Lower lobe of right lung (tissue), 2 donors: ENCODE measurements at regions not wholly inside any gene's neighbourhood (a gene's known extent, or its start where the extent isn't known, plus 50 kb on each side); places are given as distances from the start of the nearest gene placed in this dataset.

Source experiments
- ATAC-seq, 2 donors: fragments of 200-7000 bp; cut with Tn5 transposase; one replicate each; pipeline ENCODE4 v1.9.1; 2020 to 2022; ENCODE audit warnings: mild to moderate bottlenecking in 2 of 2, moderate library complexity in 2 of 2
- DNase-seq: peaks from one replicate; pipeline ENCODE4 v3.0.0-alpha.2; 2020
- H3K27ac ChIP-seq: fragments of 200-600 bp; one replicate; pipeline ENCODE4 v1.8.0; 2022
- H3K27me3 ChIP-seq: fragments of 200-600 bp; one replicate; pipeline ENCODE4 v1.8.0; 2022; ENCODE audit warnings: low read depth
- H3K36me3 ChIP-seq: fragments of 200-600 bp; one replicate; pipeline ENCODE4 v1.8.0; 2022; ENCODE audit warnings: mild to moderate bottlenecking
- H3K4me1 ChIP-seq: fragments of 200-600 bp; one replicate; pipeline ENCODE4 v1.8.0; 2022
- H3K4me3 ChIP-seq: fragments of 200-600 bp; one replicate; pipeline ENCODE4 v1.8.0; 2022; ENCODE audit warnings: mild to moderate bottlenecking
- H3K9me3 ChIP-seq: fragments of 200-600 bp; one replicate; pipeline ENCODE4 v1.8.0; 2022
- CTCF ChIP-seq: fragments of 200-600 bp; IDR thresholded peaks from one replicate; pipeline ENCODE4 v1.8.0; 2022; ENCODE audit warnings: antibody characterized with exemption, mild to moderate bottlenecking
- intact Hi-C: fragments of 100-400 bp; cut with DNase I; formaldehyde crosslinking; loops from one replicate; pipeline ENCODE4 v1.11.0; 2022
- donor health status: DM: no; HTN: yes; CAD: no; lungs with severe emphysema.

DNA sequence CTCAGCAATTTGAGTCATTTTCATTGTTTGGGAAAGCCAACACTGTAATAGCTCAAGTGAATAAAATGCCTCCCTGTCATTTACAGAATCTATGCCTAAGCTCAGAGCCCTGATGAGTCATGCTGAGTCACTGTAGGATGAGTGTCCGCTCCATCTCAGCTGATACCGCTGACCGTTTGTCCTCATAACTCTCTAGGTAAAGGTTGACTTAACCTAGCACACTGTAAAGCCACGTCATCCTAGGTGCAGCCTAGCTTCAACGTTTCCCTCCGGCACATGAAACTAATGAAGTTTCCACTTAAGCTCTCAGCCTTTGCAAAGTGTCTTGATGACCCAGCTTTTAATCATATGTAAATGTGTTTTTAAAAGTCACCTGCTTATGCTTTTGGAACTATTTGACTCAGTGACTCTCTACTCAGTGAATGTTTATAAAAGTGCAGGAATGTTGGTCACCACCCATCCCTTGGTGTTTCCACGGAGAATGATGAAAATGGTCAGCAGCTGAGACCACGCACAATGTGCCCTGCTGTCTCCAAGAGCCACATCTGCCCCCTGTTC lies 154.0 kb downstream of the PMAIP1 start:
- no peaks in the 10 kb centered on the region for H3K4me1 ChIP-seq
- intact Hi-C loops = no loop called here
- no peaks in the 10 kb centered on the region for H3K36me3 ChIP-seq
- ATAC-seq (no peak), DNase-seq (no peak)
- H3K27me3 ChIP-seq = no peaks in the 10 kb centered on the region
- no peak overlapping the region for H3K27ac ChIP-seq
- no peaks in the 10 kb centered on the region for H3K9me3 ChIP-seq
- no peak overlapping the region for H3K4me3 ChIP-seq
- TF ChIP-seq CTCF = no peak

- ATAC-seq = no peak
- no peaks in the 10 kb centered on the region for H3K36me3 ChIP-seq
- TF ChIP-seq CTCF = no peak
These were observed 151.0 kb downstream of the PMAIP1 start for GRCh38 chr18:60050821-60051220.

DNA sequence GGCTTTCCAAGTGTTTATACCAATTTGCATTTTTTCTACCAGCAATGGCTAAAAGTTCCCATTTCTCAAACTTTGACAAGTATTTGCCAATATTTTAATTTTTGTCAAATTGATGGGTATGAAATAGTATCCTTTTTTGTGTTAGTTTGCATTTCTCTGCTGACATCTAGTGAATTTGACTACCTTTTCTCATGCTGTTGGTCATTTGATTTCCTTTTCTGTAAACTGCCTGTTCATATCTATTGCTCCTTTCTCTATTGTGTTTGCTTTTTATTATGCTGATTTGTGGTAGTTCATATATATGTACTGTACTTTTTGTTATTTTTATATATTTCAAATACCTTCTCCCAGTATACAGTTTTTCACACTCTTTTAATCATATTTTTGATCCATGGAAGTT lies 149.4 kb downstream of the PMAIP1 start:
- Histone ChIP-seq H3K27me3 (no peaks in the 10 kb centered on the region), H3K9me3 (no peaks in the 10 kb centered on the region), H3K4me3 (no peak overlapping the region), H3K4me1 (no peaks in the 10 kb centered on the region), H3K36me3 (no peaks in the 10 kb centered on the region), H3K27ac (no peak overlapping the region)
- ATAC-seq (no peak), DNase-seq (no peak)
- TF ChIP-seq CTCF = no peak
- intact Hi-C loops = no loop called here

More at GRCh38 chr18:60050821-60051220, 151.0 kb downstream of the PMAIP1 start:
- no peak for DNase-seq
- intact Hi-C loops = no loop called here
- H3K4me1 ChIP-seq = no peaks in the 10 kb centered on the region
- H3K27me3 ChIP-seq = no peaks in the 10 kb centered on the region
- H3K4me3 ChIP-seq = no peak overlapping the region
- H3K27ac ChIP-seq = no peak overlapping the region
- no peaks in the 10 kb centered on the region for H3K9me3 ChIP-seq

DNA sequence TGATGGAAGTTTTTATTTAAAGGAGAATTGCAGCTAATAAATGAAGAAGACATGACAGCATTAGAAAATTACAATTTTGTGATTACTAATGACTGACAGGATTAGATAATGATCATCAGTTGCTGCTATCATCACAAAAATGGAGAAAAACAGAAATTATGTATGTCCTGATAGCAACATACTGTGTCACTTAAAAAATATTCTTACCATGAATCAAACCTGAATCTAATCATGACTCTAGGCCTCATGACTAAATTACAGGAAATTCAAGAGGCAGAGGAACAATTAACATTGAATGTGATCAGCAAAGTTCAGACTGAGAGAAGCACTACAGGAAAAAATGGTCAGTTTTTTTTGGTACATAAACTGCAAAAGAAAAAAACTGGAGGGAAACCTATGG lies 147.8 kb downstream of the PMAIP1 start:
- Histone ChIP-seq H3K9me3 (no peaks in the 10 kb centered on the region), H3K36me3 (no peaks in the 10 kb centered on the region), H3K4me3 (no peak overlapping the region), H3K4me1 (no peaks in the 10 kb centered on the region), H3K27ac (no peak overlapping the region), H3K27me3 (no peaks in the 10 kb centered on the region)
- intact Hi-C loops = no loop called here
- ATAC-seq = no peak
- no peak for TF ChIP-seq CTCF
- DNase-seq = no peak

DNA sequence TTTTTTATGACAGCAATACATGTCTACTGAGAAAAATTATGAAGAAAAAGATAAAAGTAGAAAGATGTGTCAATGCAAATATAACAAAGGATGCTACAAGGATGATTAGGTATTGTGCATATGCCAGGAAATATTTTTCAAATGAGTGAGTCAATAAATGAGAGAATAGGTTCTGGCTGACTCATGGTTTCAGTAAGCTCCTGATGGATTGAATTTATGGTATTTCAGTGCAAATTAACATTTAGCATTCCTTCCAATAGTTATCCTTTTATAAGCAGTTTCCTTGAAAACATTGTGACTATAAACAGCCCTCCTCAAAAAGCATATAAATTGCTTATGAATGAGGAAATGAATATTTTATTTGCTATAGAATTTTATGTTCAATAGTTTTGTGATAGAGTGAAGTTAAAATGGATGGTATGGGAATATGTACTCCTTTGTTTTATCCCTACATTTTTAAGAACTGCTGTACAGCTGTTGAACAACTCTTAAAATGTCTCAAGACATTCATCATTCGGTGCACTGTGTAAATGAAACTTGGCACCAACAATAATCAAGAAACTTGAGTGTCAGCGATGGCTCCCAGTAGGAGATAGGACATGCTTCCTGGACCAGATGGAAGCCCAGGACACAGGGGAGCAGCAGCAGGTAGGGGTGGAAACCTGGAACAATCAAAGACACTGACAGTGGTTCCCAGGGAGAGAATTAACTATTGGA lies 144.7 kb downstream of the PMAIP1 start:
- intact Hi-C loops = no loop called here
- Histone ChIP-seq H3K27me3 (no peaks in the 10 kb centered on the region), H3K27ac (no peak overlapping the region), H3K4me1 (no peaks in the 10 kb centered on the region), H3K36me3 (no peaks in the 10 kb centered on the region), H3K9me3 (no peaks in the 10 kb centered on the region), H3K4me3 (no peak overlapping the region)
- DNase-seq = no peak
- no peak for TF ChIP-seq CTCF
- ATAC-seq = no peak
